HepG2 (cell line): ENCODE measurements at regions not wholly inside any gene's neighbourhood (a gene's known extent, or its start where the extent isn't known, plus 50 kb on each side); places are given as distances from the start of the nearest gene placed in this dataset.

Source experiments
- ATAC-seq: fragments of 200-7000 bp; cut with Tn5 transposase; 3 replicates; pipeline ENCODE4 v1.9.1; 2020; ENCODE audit warnings: mild to moderate bottlenecking, moderate library complexity
- BruUV-seq: library from RNA; stranded (reverse); fragments of 400-500 nt; replicated peaks from 2 replicates; lab custom pipeline; 2021; lab: Mats Ljungman, UMichigan
- CTCF ChIA-PET: fragments of 300-600 bp; formaldehyde crosslinking; extraction: SDS; loops from one replicate; lab custom pipeline; 2021; ENCODE audit warnings: low total read pairs, inconsistent platforms, low intra/inter-chr PET ratio; lab: Yijun Ruan, JAX
- POLR2A ChIA-PET: fragments of 350-600 bp; sonication (Branson Sonifier 250); formaldehyde crosslinking; loops from one replicate; lab custom pipeline; 2020; ENCODE audit warnings: antibody characterized with exemption, inconsistent platforms; lab: Yijun Ruan, JAX
- DNase-seq: peaks from one replicate; pipeline ENCODE4 v3.0.0-alpha.2; 2015; ENCODE audit warnings: low spot score
- FAIRE-seq: peaks from 3 replicates; lab custom pipeline; 2011; peaks lifted over from hg19 to GRCh38; lab: Jason Lieb, UNC
- H2AFZ ChIP-seq: one replicate; pipeline ENCODE4 v1.6.1; 2011; ENCODE audit warnings: low read length, inconsistent platforms
- H3K27ac ChIP-seq: fragments of 300-600 bp; 3 replicates; pipeline ENCODE4 v1.8.0; 2011; ENCODE audit warnings: mixed run types, mild to moderate bottlenecking, mixed read lengths, low read length, inconsistent platforms; ENCODE audit not compliant: insufficient read depth; ENCODE audit errors: extremely low read length
- H3K27me3 ChIP-seq, 2 experiments: fragments of 200-600 bp in 1 of 2; 2 replicates in 1 of 2; 3 replicates in 1 of 2; pipeline versions ENCODE4 v1.6.0 to v1.8.0; 2011; ENCODE audit warnings: low read length in 2 of 2, mild to moderate bottlenecking in 2 of 2, moderate library complexity in 2 of 2, inconsistent platforms in 1 of 2; ENCODE audit not compliant: insufficient read depth in 2 of 2, control insufficient read depth in 1 of 2
- H3K36me3 ChIP-seq, 2 experiments: fragments of 200-600 bp in 1 of 2; replicated peaks in 1 of 2; 2 replicates in 1 of 2; 3 replicates in 1 of 2; pipeline versions ENCODE4 v1.5.1 to v1.8.0; 2011; ENCODE audit warnings: low read length in 2 of 2, inconsistent platforms in 1 of 2; ENCODE audit not compliant: insufficient read depth in 2 of 2, control insufficient read depth in 1 of 2
- H3K4me1 ChIP-seq: 2 replicates; pipeline ENCODE4 v1.5.1; 2012; ENCODE audit warnings: low read length, inconsistent platforms; ENCODE audit not compliant: insufficient read depth
- H3K4me2 ChIP-seq: 2 replicates; pipeline ENCODE4 v1.6.0; 2011; ENCODE audit warnings: low read depth, low read length, inconsistent platforms
- H3K4me3 ChIP-seq, 3 experiments: fragments of 200-600 bp in 1 of 3; sonication (generic), shearing (Covaris generic) in 1 of 3; replicated peaks in 1 of 3; 2 replicates each; pipeline ENCODE4 v1.5.1; 2011 to 2016; ENCODE audit warnings: low read length in 3 of 3, inconsistent platforms in 2 of 3, low read depth in 2 of 3, mild to moderate bottlenecking in 2 of 3, control low read depth in 1 of 3, mixed read lengths in 1 of 3; ENCODE audit not compliant: insufficient read depth in 1 of 3
- H3K79me2 ChIP-seq: one replicate; pipeline ENCODE4 v1.6.1; 2011; ENCODE audit warnings: low read length, inconsistent platforms; ENCODE audit not compliant: insufficient read depth
- H3K9ac ChIP-seq: 2 replicates; pipeline ENCODE4 v1.6.0; 2011; ENCODE audit warnings: mild to moderate bottlenecking, low read depth, low read length, inconsistent platforms; ENCODE audit not compliant: insufficient read depth
- H3K9me3 ChIP-seq: 2 replicates; pipeline ENCODE4 v1.5.1; 2012; ENCODE audit warnings: mild to moderate bottlenecking, low read length
- H4K20me1 ChIP-seq: 2 replicates; pipeline ENCODE4 v1.6.0; 2011; ENCODE audit warnings: inconsistent platforms, mild to moderate bottlenecking, low read length, moderate library complexity; ENCODE audit not compliant: insufficient read depth
- MED8 ChIP-seq: sonication (generic); formaldehyde crosslinking; IDR thresholded peaks from 2 replicates; pipeline ENCODE4 v1.8.1; 2023; ENCODE audit warnings: mild to moderate bottlenecking, missing genetic modification reagents; ENCODE audit not compliant: insufficient replicate concordance
- MYNN ChIP-seq: sonication (generic); formaldehyde crosslinking; IDR thresholded peaks from 2 replicates; pipeline ENCODE4 v1.4.0; 2020; ENCODE audit warnings: mild to moderate bottlenecking, low read depth, missing genetic modification reagents
- PCBP1 ChIP-seq: fragments of 200-400 bp; formaldehyde crosslinking; IDR thresholded peaks from 2 replicates; pipeline ENCODE4 v1.6.1; 2017; ENCODE audit warnings: mild to moderate bottlenecking, low read depth, low read length, borderline replicate concordance
- ZNF180 ChIP-seq: sonication (generic); formaldehyde crosslinking; IDR thresholded peaks from 2 replicates; pipeline ENCODE4 v1.4.0; 2020; ENCODE audit warnings: low read depth, missing genetic modification reagents, borderline replicate concordance
- ZNF3 ChIP-seq: IDR thresholded peaks from 2 replicates; pipeline ENCODE4 v1.7.0; 2017; ENCODE audit warnings: inconsistent platforms
- ZNF432 ChIP-seq: sonication (generic); formaldehyde crosslinking; IDR thresholded peaks from 2 replicates; pipeline ENCODE4 v1.5.0; 2020; ENCODE audit warnings: missing genetic modification reagents, mild to moderate bottlenecking, borderline replicate concordance
- ZNF550 ChIP-seq: sonication (generic); formaldehyde crosslinking; IDR thresholded peaks from 2 replicates; pipeline ENCODE4 v1.4.0; 2020; ENCODE audit warnings: mild to moderate bottlenecking, missing genetic modification reagents, borderline replicate concordance
- ZNF562 ChIP-seq: sonication (generic); formaldehyde crosslinking; IDR thresholded peaks from 2 replicates; pipeline ENCODE4 v1.8.0; 2022; ENCODE audit warnings: missing genetic modification reagents, borderline replicate concordance
- ZNF567 ChIP-seq: sonication (generic); formaldehyde crosslinking; IDR thresholded peaks from 2 replicates; pipeline ENCODE4 v1.8.1; 2023; ENCODE audit warnings: mild to moderate bottlenecking, missing genetic modification reagents, borderline replicate concordance
- ZNF724P ChIP-seq: sonication (generic); formaldehyde crosslinking; IDR thresholded peaks from 2 replicates; pipeline ENCODE4 v1.8.0; 2022; ENCODE audit warnings: missing genetic modification reagents, borderline replicate concordance
- WGBS: methylation state at CpG from one replicate; pipeline ENCODE4 v1.1.6; 2017; ENCODE audit warnings: low lambda C conversion rate; 5-methylcytosine and 5-hydroxymethylcytosine counted together
- in situ Hi-C: cut with HindIII; loops from 2 replicates; pipeline ENCODE4 v1.10.0; 2017; ENCODE audit warnings: low pct_unique_long_range_greater_than_20kb; ENCODE audit not compliant: extremely low pct_ligation_motif_present
- intact Hi-C: fragments of 100-400 bp; cut with micrococcal nuclease; formaldehyde crosslinking; loops from one replicate; pipeline ENCODE4 v1.10.0; 2022; ENCODE audit not compliant: unreplicated experiment
- TF ChIP-seq, protein P1 (sequence below): sonication (generic); formaldehyde crosslinking; IDR thresholded peaks from 2 replicates; pipeline ENCODE4 v1.4.0; 2020; ENCODE audit warnings: mild to moderate bottlenecking, missing genetic modification reagents
- TF ChIP-seq, protein P2 (sequence below): IDR thresholded peaks from 2 replicates; pipeline ENCODE4 v1.6.1; 2016; ENCODE audit warnings: low read depth, missing genetic modification reagents, missing compliant biosample characterization
- TF ChIP-seq, protein P3 (sequence below): sonication (generic); formaldehyde crosslinking; IDR thresholded peaks from 2 replicates; pipeline ENCODE4 v1.8.0; 2022; ENCODE audit warnings: missing genetic modification reagents, mild to moderate bottlenecking, borderline replicate concordance

DNA sequence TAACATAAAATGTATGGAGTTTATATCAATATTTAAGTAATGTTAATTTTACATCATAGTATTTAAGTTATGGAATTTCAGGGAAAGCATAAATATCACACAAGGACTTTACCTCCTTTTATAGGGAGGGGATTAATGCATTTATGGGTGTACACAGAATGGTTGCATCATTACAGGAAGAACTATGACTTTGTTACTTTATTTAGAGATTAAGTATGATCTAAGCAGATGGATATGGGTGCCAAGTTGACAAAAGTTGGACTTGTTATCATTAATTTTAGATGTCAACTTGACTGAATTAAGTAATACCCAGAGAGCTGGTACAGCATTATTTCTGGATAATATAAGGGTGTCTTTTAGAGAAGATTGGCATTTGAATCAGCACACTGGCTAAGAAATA, 160.5 kb upstream of the CDH10 start:
- DNase-seq: no peak
- ATAC-seq: no peak
- in situ Hi-C loops: no loop called here
- no peaks in the 10 kb centered on the region for H3K79me2 ChIP-seq
- H3K9me3 ChIP-seq: peaks cover 74% of the 10 kb centered on the region
- H3K9ac ChIP-seq: no peak overlapping the region
- no peak for TF ChIP-seq ZNF550
- TF ChIP-seq MYNN (CRISPR knock-in tag): no peak
- no peak for TF ChIP-seq ZNF180 (CRISPR knock-in tag)
- TF ChIP-seq ZNF3 (CRISPR knock-in tag): no peak
- no peak for TF ChIP-seq ZNF432 (CRISPR knock-in tag)
- TF ChIP-seq MED8 (CRISPR knock-in tag): no peak
- TF ChIP-seq, all 625 proteins: peak for 0
- Histone ChIP-seq H4K20me1 (no peaks in the 10 kb centered on the region), H3K4me2 (no peak overlapping the region), H2AFZ (no peak overlapping the region), H3K36me3 (no peaks in the 10 kb centered on the region), H3K27me3 (no peaks in the 10 kb centered on the region), H3K27ac (no peak overlapping the region), H3K4me3 (no peak overlapping the region), H3K4me1 (no peaks in the 10 kb centered on the region)
- ChIA-PET POLR2A (no interaction called here), CTCF (no interaction called here)
- FAIRE-seq: no peak
- BruUV-seq: no TSS peak
- intact Hi-C loops: no loop called here

DNA sequence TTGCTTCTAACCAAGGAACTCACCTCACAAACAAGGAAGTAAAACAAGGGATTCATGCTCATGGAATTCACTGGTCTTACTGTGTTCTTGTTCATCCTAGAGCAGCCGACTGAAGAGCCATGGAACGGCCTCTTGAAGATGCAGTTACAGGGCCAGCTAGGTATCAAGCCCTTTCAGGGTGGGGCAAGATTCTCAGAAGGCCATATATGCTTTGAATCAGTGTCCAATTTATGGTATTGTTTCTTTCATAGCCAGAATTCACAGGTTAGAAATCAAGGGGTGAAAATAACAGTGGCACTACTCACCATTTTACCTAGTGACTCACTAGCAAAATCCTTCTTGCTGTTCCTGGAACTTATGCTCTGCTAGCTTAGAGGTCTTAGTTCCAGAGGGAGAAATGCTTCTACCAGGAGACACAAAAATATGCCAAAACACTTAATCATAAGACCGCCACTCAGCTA, 159.5 kb upstream of the CDH10 start:
- no peaks in the 10 kb centered on the region for H3K79me2 ChIP-seq
- no peaks in the 10 kb centered on the region for H3K36me3 ChIP-seq
- in situ Hi-C loops: no loop called here
- H3K9ac ChIP-seq: no peak overlapping the region
- BruUV-seq: no TSS peak
- no peak overlapping the region for H3K4me3 ChIP-seq
- WGBS: 0% methylated on average over 1 of the region's 3 CpGs
- H3K4me1 ChIP-seq: no peaks in the 10 kb centered on the region
- ATAC-seq (no peak), DNase-seq (no peak)
- no peak overlapping the region for H3K27ac ChIP-seq
- no peaks in the 10 kb centered on the region for H3K27me3 ChIP-seq
- peaks cover 65% of the 10 kb centered on the region for H3K9me3 ChIP-seq
- H4K20me1 ChIP-seq: no peaks in the 10 kb centered on the region
- CTCF ChIA-PET: no interaction called here
- TF ChIP-seq, protein P1, sequence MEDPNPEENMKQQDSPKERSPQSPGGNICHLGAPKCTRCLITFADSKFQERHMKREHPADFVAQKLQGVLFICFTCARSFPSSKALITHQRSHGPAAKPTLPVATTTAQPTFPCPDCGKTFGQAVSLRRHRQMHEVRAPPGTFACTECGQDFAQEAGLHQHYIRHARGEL (CRISPR knock-in tag): no peak
- TF ChIP-seq ZNF567 (CRISPR knock-in tag): no peak
- TF ChIP-seq, protein P2, sequence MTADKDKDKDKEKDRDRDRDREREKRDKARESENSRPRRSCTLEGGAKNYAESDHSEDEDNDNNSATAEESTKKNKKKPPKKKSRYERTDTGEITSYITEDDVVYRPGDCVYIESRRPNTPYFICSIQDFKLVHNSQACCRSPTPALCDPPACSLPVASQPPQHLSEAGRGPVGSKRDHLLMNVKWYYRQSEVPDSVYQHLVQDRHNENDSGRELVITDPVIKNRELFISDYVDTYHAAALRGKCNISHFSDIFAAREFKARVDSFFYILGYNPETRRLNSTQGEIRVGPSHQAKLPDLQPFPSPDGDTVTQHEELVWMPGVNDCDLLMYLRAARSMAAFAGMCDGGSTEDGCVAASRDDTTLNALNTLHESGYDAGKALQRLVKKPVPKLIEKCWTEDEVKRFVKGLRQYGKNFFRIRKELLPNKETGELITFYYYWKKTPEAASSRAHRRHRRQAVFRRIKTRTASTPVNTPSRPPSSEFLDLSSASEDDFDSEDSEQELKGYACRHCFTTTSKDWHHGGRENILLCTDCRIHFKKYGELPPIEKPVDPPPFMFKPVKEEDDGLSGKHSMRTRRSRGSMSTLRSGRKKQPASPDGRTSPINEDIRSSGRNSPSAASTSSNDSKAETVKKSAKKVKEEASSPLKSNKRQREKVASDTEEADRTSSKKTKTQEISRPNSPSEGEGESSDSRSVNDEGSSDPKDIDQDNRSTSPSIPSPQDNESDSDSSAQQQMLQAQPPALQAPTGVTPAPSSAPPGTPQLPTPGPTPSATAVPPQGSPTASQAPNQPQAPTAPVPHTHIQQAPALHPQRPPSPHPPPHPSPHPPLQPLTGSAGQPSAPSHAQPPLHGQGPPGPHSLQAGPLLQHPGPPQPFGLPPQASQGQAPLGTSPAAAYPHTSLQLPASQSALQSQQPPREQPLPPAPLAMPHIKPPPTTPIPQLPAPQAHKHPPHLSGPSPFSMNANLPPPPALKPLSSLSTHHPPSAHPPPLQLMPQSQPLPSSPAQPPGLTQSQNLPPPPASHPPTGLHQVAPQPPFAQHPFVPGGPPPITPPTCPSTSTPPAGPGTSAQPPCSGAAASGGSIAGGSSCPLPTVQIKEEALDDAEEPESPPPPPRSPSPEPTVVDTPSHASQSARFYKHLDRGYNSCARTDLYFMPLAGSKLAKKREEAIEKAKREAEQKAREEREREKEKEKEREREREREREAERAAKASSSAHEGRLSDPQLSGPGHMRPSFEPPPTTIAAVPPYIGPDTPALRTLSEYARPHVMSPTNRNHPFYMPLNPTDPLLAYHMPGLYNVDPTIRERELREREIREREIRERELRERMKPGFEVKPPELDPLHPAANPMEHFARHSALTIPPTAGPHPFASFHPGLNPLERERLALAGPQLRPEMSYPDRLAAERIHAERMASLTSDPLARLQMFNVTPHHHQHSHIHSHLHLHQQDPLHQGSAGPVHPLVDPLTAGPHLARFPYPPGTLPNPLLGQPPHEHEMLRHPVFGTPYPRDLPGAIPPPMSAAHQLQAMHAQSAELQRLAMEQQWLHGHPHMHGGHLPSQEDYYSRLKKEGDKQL (CRISPR knock-in tag): no peak
- no peak for TF ChIP-seq PCBP1
- TF ChIP-seq ZNF562 (CRISPR knock-in tag): no peak
- TF ChIP-seq, protein P3, sequence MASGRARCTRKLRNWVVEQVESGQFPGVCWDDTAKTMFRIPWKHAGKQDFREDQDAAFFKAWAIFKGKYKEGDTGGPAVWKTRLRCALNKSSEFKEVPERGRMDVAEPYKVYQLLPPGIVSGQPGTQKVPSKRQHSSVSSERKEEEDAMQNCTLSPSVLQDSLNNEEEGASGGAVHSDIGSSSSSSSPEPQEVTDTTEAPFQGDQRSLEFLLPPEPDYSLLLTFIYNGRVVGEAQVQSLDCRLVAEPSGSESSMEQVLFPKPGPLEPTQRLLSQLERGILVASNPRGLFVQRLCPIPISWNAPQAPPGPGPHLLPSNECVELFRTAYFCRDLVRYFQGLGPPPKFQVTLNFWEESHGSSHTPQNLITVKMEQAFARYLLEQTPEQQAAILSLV (CRISPR knock-in tag): no peak
- TF ChIP-seq ZNF724P (CRISPR knock-in tag): no peak
- TF ChIP-seq, all 625 proteins: peak for 0
- no peak for FAIRE-seq
- H2AFZ ChIP-seq: no peak overlapping the region
- intact Hi-C loops: no loop called here
- POLR2A ChIA-PET: no interaction called here
- H3K4me2 ChIP-seq: no peak overlapping the region
